SK-N-SH (cell line): ENCODE measurements at regions not wholly inside any gene's neighbourhood (a gene's known extent, or its start where the extent isn't known, plus 50 kb on each side); places are given as distances from the start of the nearest gene placed in this dataset.

Experiments
- CTCF ChIA-PET: fragments of 300-600, 350-600 bp; formaldehyde crosslinking; extraction: SDS; loops from one replicate; lab custom pipeline; 2021; lab: Yijun Ruan, JAX
- POLR2A ChIA-PET: fragments of 350-600 bp; sonication (Branson Sonifier 250); formaldehyde crosslinking; extraction: SDS; loops from one replicate; lab custom pipeline; 2020; ENCODE audit warnings: antibody characterized with exemption, inconsistent platforms; lab: Yijun Ruan, JAX
- DNase-seq: peaks from one replicate; pipeline ENCODE4 v3.0.0; 2012
- H2AFZ ChIP-seq: fragments of 200-600 bp; sonication (generic); 2 replicates; pipeline ENCODE4 v1.8.1; 2016; ENCODE audit warnings: antibody characterized with exemption, mild to moderate bottlenecking, low read depth
- H3F3A ChIP-seq: fragments of 200-600 bp; sonication (generic); replicated peaks from 2 replicates; pipeline ENCODE3; 2016; ENCODE audit warnings: antibody characterized with exemption, mild to moderate bottlenecking; ENCODE audit not compliant: insufficient read depth
- H3K27ac ChIP-seq, 2 experiments: fragments of 200-500 bp in 1 of 2; fragments of 200-600 bp in 1 of 2; sonication (Bioruptor generic) in 1 of 2; sonication (generic), shearing (Covaris generic) in 1 of 2; 2 replicates each; pipeline versions ENCODE4 v1.5.1 to v1.6.1; 2014 to 2016; ENCODE audit warnings: low read depth in 2 of 2, inconsistent platforms in 1 of 2, low read length in 1 of 2, mild to moderate bottlenecking in 1 of 2, mixed read lengths in 1 of 2
- H3K27me3 ChIP-seq: fragments of 200-600 bp; sonication (generic), shearing (Covaris generic); 2 replicates; pipeline ENCODE4 v1.6.1; 2016; ENCODE audit warnings: mixed run types; ENCODE audit not compliant: insufficient read depth
- H3K36me3 ChIP-seq, 2 experiments: fragments of 200-500 bp in 1 of 2; fragments of 200-600 bp in 1 of 2; sonication (Bioruptor generic) in 1 of 2; sonication (generic) in 1 of 2; replicated peaks in 1 of 2; 2 replicates each; pipeline versions ENCODE3 to v1.5.1; 2014 to 2016; ENCODE audit warnings: low read length in 1 of 2, mild to moderate bottlenecking in 1 of 2; ENCODE audit not compliant: insufficient read depth in 2 of 2, control insufficient read depth in 1 of 2
- H3K4me1 ChIP-seq, 2 experiments: fragments of 200-500 bp in 1 of 2; fragments of 200-600 bp in 1 of 2; sonication (Bioruptor generic) in 1 of 2; sonication (generic), shearing (Covaris generic) in 1 of 2; 2 replicates each; pipeline versions ENCODE4 v1.5.1 to v1.6.1; 2014 to 2016; ENCODE audit warnings: low read depth in 1 of 2, low read length in 1 of 2, mixed run types in 1 of 2; ENCODE audit not compliant: insufficient read depth in 2 of 2, control insufficient read depth in 1 of 2
- H3K4me2 ChIP-seq: fragments of 200-600 bp; sonication (generic), shearing (Covaris generic); 2 replicates; pipeline ENCODE4 v1.6.1; 2017; ENCODE audit warnings: mixed run types
- H3K4me3 ChIP-seq, 2 experiments: fragments of 200-500 bp in 1 of 2; fragments of 200-600 bp in 1 of 2; sonication (Bioruptor generic) in 1 of 2; sonication (generic), shearing (Covaris generic) in 1 of 2; 2 replicates each; pipeline versions ENCODE4 v1.5.1 to v1.8.1; 2014 to 2016; ENCODE audit warnings: low read depth in 2 of 2, inconsistent platforms in 1 of 2, low read length in 1 of 2, mild to moderate bottlenecking in 1 of 2, mixed read lengths in 1 of 2, moderate library complexity in 1 of 2
- H3K79me2 ChIP-seq: fragments of 200-600 bp; sonication (generic); 2 replicates; pipeline ENCODE4 v1.8.1; 2017; ENCODE audit warnings: mild to moderate bottlenecking; ENCODE audit not compliant: insufficient read depth
- H3K9ac ChIP-seq: fragments of 200-600 bp; sonication (generic); 2 replicates; pipeline ENCODE4 v1.6.1; 2017; ENCODE audit warnings: mixed run types
- H3K9me2 ChIP-seq: fragments of 200-600 bp; sonication (generic); 2 replicates; pipeline ENCODE4 v1.6.1; 2017; ENCODE audit warnings: mixed run types
- H3K9me3 ChIP-seq: fragments of 200-600 bp; sonication (generic); 2 replicates; pipeline ENCODE4 v1.6.1; 2017; ENCODE audit warnings: mixed run types, mild to moderate bottlenecking, moderate library complexity
- H4K20me1 ChIP-seq: fragments of 200-600 bp; sonication (generic); 2 replicates; pipeline ENCODE4 v1.6.1; 2017; ENCODE audit warnings: mild to moderate bottlenecking, mixed run types; ENCODE audit not compliant: insufficient read depth
- EP300 ChIP-seq, 2 experiments: IDR thresholded peaks; 2 replicates each; pipeline versions ENCODE4 v1.4.0 to v1.6.1; 2012; ENCODE audit warnings: borderline replicate concordance in 1 of 2, low read depth in 1 of 2, low read length in 1 of 2
- EZH2phosphoT487 ChIP-seq: fragments of 200-600 bp; sonication (generic); IDR thresholded peaks from 2 replicates; pipeline ENCODE4 v1.6.1; 2017; ENCODE audit warnings: low read depth, mixed run types, mild to moderate bottlenecking, antibody characterized with exemption, moderate library complexity, borderline replicate concordance
- FOXJ3 ChIP-seq: sonication (generic); formaldehyde crosslinking; IDR thresholded peaks from 2 replicates; pipeline ENCODE4 v1.5.1; 2020; ENCODE audit warnings: mild to moderate bottlenecking, missing genetic modification reagents
- RCOR1 ChIP-seq: fragments of 150-350 bp; IDR thresholded peaks from 2 replicates; pipeline ENCODE4 v1.6.1; 2017; ENCODE audit warnings: antibody characterized with exemption, low read length
- REST ChIP-seq: IDR thresholded peaks from 2 replicates; pipeline ENCODE4 v1.6.1; 2012; ENCODE audit warnings: mild to moderate bottlenecking, low read depth, low read length, moderate library complexity
- RFX5 ChIP-seq: IDR thresholded peaks from 2 replicates; pipeline ENCODE4 v1.6.1; 2012; ENCODE audit warnings: mild to moderate bottlenecking, improper control_type of control experiment, low read length
- SMC3 ChIP-seq: IDR thresholded peaks from 2 replicates; pipeline ENCODE4 v1.6.1; 2012; ENCODE audit warnings: low read depth, low read length, improper control_type of control experiment
- TCF12 ChIP-seq: IDR thresholded peaks from 2 replicates; pipeline ENCODE4 v1.4.0; 2012
- TEAD4 ChIP-seq: IDR thresholded peaks from 2 replicates; pipeline ENCODE4 v1.4.0; 2012; ENCODE audit warnings: mild to moderate bottlenecking, borderline replicate concordance; ENCODE audit not compliant: insufficient read depth
- YY1 ChIP-seq: IDR thresholded peaks from 2 replicates; pipeline ENCODE4 v1.4.0; 2012; ENCODE audit warnings: low read depth, mild to moderate bottlenecking
- WGBS: methylation state at CpG from one replicate; pipeline ENCODE4 v1.1.6; 2017; ENCODE audit warnings: low lambda C conversion rate; 5-methylcytosine and 5-hydroxymethylcytosine counted together
- TF ChIP-seq, protein P1 (sequence below): fragments of 150-350 bp; IDR thresholded peaks from 2 replicates; pipeline ENCODE4 v1.6.1; 2016; ENCODE audit warnings: mild to moderate bottlenecking, low read depth, low read length
- TF ChIP-seq, protein P2 (sequence below): IDR thresholded peaks from 2 replicates; pipeline ENCODE4 v1.4.0; 2012; ENCODE audit warnings: low read depth, borderline replicate concordance

DNA sequence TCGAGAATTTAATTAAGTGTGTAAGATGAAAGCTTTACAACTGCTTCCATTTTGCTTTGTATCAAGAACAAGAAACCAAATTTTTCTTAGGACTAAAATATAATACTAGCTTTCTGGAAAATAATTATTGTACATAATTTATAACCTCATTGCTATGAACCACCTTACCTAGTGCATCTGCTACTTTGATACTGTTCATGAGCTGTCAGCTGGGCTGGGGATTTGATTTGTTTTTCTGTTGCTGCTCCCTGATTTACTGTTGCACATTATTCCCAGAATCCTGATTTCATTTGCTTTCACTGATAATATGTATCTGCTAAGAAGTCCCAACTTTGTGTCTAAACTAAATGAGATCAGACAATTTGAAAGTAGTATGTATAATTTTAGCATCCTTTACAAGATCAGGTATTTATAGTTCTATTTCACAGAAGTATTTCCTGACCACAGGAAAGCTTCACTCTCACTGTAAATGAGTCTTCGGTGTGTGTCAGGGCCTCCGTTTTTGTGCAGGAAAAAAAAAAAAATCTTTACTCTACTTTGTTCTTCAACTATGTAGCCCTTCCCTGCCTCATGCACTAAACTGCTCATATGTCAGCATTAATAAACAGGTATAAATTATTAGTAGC lies 105.6 kb upstream of the CCDC150 start:
- H3K36me3 ChIP-seq = no peaks in the 10 kb centered on the region
- 85% methylated on average over 3 of the region's 3 CpGs for WGBS

GRCh38 chr2:196534495-196534894 lies 105.0 kb upstream of the CCDC150 start:
- Histone ChIP-seq H4K20me1 (no peaks in the 10 kb centered on the region), H3K9ac (no peak overlapping the region), H3K4me2 (no peak overlapping the region), H3K79me2 (no peaks in the 10 kb centered on the region; the same call in 1 of the 2 replicates), H3K9me3 (no peaks in the 10 kb centered on the region), H3K36me3 (no peaks in the 10 kb centered on the region), H2AFZ (no peak overlapping the region), H3K27me3 (no peaks in the 10 kb centered on the region), H3K4me3 (no peak overlapping the region), H3K9me2 (no peaks in the 10 kb centered on the region), H3K27ac (no peak overlapping the region), H3F3A (no peaks in the 10 kb centered on the region), H3K4me1 (peaks cover 0 to 5% of the 10 kb centered on the region in 2 experiments; a peak in 2 of 4 replicates)
- DNase-seq = no peak
- ChIA-PET CTCF (interaction anchor here (1.4 kb wide), 1 partner anchor 457 kb away, joined by 3 read pairs; no protein-coding TSS in a partner anchor), POLR2A (no interaction called here)
- TF ChIP-seq RFX5 = no peak
- WGBS = 72% methylated on average over 5 of the region's 5 CpGs

More for the DNA sequence above, 105.6 kb upstream of the CCDC150 start:
- DNase-seq = no peak
- no peak overlapping the region for H3K4me2 ChIP-seq
- no peak overlapping the region for H3K4me3 ChIP-seq
- H3K9ac ChIP-seq = no peak overlapping the region
- H3K79me2 ChIP-seq = no peaks in the 10 kb centered on the region; the same call in 1 of the 2 replicates
- no peaks in the 10 kb centered on the region for H4K20me1 ChIP-seq
- POLR2A ChIA-PET = no interaction called here
- no peak overlapping the region for H2AFZ ChIP-seq
- H3K9me3 ChIP-seq = no peaks in the 10 kb centered on the region
- H3F3A ChIP-seq = no peaks in the 10 kb centered on the region
- H3K27me3 ChIP-seq = no peaks in the 10 kb centered on the region
- H3K4me1 ChIP-seq = peaks cover 0 to 5% of the 10 kb centered on the region in 2 experiments; a peak in 2 of 4 replicates
- no peak overlapping the region for H3K27ac ChIP-seq
- no peak for TF ChIP-seq EZH2phosphoT487
- TF ChIP-seq SMC3 = no peak
- TF ChIP-seq, protein P1, sequence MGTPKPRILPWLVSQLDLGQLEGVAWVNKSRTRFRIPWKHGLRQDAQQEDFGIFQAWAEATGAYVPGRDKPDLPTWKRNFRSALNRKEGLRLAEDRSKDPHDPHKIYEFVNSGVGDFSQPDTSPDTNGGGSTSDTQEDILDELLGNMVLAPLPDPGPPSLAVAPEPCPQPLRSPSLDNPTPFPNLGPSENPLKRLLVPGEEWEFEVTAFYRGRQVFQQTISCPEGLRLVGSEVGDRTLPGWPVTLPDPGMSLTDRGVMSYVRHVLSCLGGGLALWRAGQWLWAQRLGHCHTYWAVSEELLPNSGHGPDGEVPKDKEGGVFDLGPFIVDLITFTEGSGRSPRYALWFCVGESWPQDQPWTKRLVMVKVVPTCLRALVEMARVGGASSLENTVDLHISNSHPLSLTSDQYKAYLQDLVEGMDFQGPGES = no peak
- no peak for TF ChIP-seq TCF12
- TF ChIP-seq, protein P2, sequence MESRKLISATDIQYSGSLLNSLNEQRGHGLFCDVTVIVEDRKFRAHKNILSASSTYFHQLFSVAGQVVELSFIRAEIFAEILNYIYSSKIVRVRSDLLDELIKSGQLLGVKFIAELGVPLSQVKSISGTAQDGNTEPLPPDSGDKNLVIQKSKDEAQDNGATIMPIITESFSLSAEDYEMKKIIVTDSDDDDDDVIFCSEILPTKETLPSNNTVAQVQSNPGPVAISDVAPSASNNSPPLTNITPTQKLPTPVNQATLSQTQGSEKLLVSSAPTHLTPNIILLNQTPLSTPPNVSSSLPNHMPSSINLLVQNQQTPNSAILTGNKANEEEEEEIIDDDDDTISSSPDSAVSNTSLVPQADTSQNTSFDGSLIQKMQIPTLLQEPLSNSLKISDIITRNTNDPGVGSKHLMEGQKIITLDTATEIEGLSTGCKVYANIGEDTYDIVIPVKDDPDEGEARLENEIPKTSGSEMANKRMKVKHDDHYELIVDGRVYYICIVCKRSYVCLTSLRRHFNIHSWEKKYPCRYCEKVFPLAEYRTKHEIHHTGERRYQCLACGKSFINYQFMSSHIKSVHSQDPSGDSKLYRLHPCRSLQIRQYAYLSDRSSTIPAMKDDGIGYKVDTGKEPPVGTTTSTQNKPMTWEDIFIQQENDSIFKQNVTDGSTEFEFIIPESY = no peak
- CTCF ChIA-PET = interaction anchor here (0.8 to 1.4 kb wide), 4 partner anchors 13 to 456 kb away, joined by 3 read pairs; no protein-coding TSS in a partner anchor
- no peaks in the 10 kb centered on the region for H3K9me2 ChIP-seq

GRCh38 chr2:196535061-196535460 lies 104.5 kb upstream of the CCDC150 start:
- DNase-seq = no peak
- Histone ChIP-seq H3K4me1 (peaks cover 0 to 5% of the 10 kb centered on the region in 2 experiments; a peak in 2 of 4 replicates), H3K9ac (no peak overlapping the region), H2AFZ (no peak overlapping the region), H3K27me3 (no peaks in the 10 kb centered on the region), H3F3A (no peaks in the 10 kb centered on the region), H3K9me3 (no peaks in the 10 kb centered on the region), H3K9me2 (no peaks in the 10 kb centered on the region), H3K79me2 (no peaks in the 10 kb centered on the region; the same call in 1 of the 2 replicates), H3K4me2 (no peak overlapping the region), H3K36me3 (no peaks in the 10 kb centered on the region), H3K27ac (no peak overlapping the region), H4K20me1 (no peaks in the 10 kb centered on the region), H3K4me3 (no peak overlapping the region)
- WGBS = 91% methylated on average over 3 of the region's 3 CpGs
- ChIA-PET POLR2A (no interaction called here), CTCF (interaction anchor here (1.4 kb wide), 1 partner anchor 457 kb away, joined by 3 read pairs; no protein-coding TSS in a partner anchor)
- no peak for TF ChIP-seq YY1
- no peak for TF ChIP-seq TEAD4
- no peak for TF ChIP-seq EP300 (IDR thresholded peaks at IDR 0.05; ENCODE audit: borderline replicate concordance in 1 of 2, low read depth in 1 of 2, low read length in 1 of 2)
- no peak for TF ChIP-seq REST
- TF ChIP-seq FOXJ3 = no peak
- no peak for TF ChIP-seq RCOR1
